ENCODE measurements at regions not wholly inside any gene's neighbourhood (a gene's known extent, or its start where the extent isn't known, plus 50 kb on each side); places are given as distances from the start of the nearest gene placed in this dataset.

DNA sequence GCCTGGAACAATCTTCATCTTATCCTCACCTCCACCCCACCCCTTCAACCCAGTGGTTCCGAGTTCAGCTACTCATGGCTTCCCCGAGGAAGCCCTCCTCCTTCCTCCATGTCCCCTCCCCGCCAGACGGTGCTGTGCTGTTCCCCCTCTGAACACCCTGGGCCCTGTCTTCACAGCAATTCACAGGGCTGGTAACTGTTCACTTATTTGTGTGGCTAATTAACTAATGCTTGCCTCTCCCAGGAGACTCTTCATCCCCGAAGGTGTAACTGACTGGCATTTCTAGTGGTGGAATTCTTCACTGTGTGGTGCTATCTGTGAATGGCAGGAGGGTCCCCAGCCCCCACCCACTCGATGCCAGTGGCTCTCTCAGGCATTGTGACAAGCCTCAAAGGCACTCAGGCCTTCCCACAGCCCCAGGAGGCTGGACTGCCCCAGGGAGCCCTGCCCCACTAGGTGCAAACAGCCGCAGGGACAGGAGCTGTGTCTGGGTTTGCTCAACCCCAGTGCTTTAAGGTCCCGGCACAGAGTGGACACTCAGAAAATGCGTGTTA, 133.7 kb upstream of the ID2 start:
- no peak for TF ChIP-seq EZH2phosphoT487 (IDR thresholded peaks at IDR 0.05; ENCODE audit: borderline replicate concordance, low read length)
- TF ChIP-seq, protein P1, sequence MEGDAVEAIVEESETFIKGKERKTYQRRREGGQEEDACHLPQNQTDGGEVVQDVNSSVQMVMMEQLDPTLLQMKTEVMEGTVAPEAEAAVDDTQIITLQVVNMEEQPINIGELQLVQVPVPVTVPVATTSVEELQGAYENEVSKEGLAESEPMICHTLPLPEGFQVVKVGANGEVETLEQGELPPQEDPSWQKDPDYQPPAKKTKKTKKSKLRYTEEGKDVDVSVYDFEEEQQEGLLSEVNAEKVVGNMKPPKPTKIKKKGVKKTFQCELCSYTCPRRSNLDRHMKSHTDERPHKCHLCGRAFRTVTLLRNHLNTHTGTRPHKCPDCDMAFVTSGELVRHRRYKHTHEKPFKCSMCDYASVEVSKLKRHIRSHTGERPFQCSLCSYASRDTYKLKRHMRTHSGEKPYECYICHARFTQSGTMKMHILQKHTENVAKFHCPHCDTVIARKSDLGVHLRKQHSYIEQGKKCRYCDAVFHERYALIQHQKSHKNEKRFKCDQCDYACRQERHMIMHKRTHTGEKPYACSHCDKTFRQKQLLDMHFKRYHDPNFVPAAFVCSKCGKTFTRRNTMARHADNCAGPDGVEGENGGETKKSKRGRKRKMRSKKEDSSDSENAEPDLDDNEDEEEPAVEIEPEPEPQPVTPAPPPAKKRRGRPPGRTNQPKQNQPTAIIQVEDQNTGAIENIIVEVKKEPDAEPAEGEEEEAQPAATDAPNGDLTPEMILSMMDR (IDR thresholded peaks at IDR 0.05; ENCODE audit: low read depth, low read length, poor library complexity, severe bottlenecking): no peak

Data from DOHH2 (cell line).